Endothelial cell (in vitro differentiated cells): ENCODE measurements at regions not wholly inside any gene's neighbourhood (a gene's known extent, or its start where the extent isn't known, plus 50 kb on each side); places are given as distances from the start of the nearest gene placed in this dataset.

Source experiments
- DNase-seq: peaks from one replicate; pipeline ENCODE4 v3.0.0; 2021; ENCODE audit warnings: low spot score
- H3K27ac Mint-ChIP-seq: one replicate; pipeline ENCODE4 v1.8.0; 2021; ENCODE audit warnings: mixed read lengths, inconsistent platforms; ENCODE audit not compliant: unreplicated experiment
- H3K27me3 Mint-ChIP-seq: one replicate; pipeline ENCODE4 v1.8.0; 2021; ENCODE audit warnings: mild to moderate bottlenecking, moderate library complexity, mixed read lengths, inconsistent platforms; ENCODE audit not compliant: unreplicated experiment
- H3K36me3 Mint-ChIP-seq: one replicate; pipeline ENCODE4 v1.8.0; 2021; ENCODE audit warnings: mild to moderate bottlenecking, low read depth, mixed read lengths, inconsistent platforms; ENCODE audit not compliant: unreplicated experiment
- H3K4me1 Mint-ChIP-seq: one replicate; pipeline ENCODE4 v1.8.0; 2021; ENCODE audit warnings: mild to moderate bottlenecking, mixed read lengths, inconsistent platforms; ENCODE audit not compliant: unreplicated experiment
- H3K4me3 Mint-ChIP-seq: one replicate; pipeline ENCODE4 v1.8.0; 2021; ENCODE audit warnings: mild to moderate bottlenecking, mixed read lengths, inconsistent platforms; ENCODE audit not compliant: unreplicated experiment
- H3K9me3 Mint-ChIP-seq: one replicate; pipeline ENCODE4 v1.8.0; 2021; ENCODE audit warnings: mixed read lengths, inconsistent platforms; ENCODE audit not compliant: unreplicated experiment
- TF ChIP-seq, protein P1 (sequence below): fragments of 200-600 bp; sonication (generic); IDR thresholded peaks from one replicate; pipeline ENCODE4 v1.5.0; 2021; ENCODE audit warnings: antibody characterized with exemption; ENCODE audit not compliant: unreplicated experiment

DNA sequence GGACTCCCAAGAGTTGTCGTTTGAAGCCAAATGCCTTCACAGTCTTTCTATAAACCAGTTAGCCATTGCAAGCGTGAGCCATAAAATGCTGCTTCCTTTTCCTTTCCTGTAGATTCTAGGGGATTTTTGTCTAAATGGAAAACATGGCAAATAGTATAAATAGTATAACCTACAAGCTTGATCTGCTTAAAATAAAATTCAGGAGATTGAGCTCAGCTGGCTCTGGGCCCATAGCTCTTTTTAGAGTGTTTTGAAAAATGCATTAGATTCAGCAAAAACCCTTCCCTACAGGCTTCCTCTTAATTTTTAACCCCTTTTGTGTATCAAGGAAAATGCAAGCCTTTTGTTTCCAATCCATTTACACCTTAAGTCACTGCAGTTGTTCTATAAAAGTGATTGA, 190.1 kb upstream of the GDF10 start:
- Mint-ChIP-seq H3K27ac (no peak overlapping the region), H3K36me3 (no peaks in the 10 kb centered on the region), H3K4me3 (no peak overlapping the region), H3K27me3 (no peaks in the 10 kb centered on the region), H3K4me1 (no peaks in the 10 kb centered on the region), H3K9me3 (no peaks in the 10 kb centered on the region)
- TF ChIP-seq, protein P1, sequence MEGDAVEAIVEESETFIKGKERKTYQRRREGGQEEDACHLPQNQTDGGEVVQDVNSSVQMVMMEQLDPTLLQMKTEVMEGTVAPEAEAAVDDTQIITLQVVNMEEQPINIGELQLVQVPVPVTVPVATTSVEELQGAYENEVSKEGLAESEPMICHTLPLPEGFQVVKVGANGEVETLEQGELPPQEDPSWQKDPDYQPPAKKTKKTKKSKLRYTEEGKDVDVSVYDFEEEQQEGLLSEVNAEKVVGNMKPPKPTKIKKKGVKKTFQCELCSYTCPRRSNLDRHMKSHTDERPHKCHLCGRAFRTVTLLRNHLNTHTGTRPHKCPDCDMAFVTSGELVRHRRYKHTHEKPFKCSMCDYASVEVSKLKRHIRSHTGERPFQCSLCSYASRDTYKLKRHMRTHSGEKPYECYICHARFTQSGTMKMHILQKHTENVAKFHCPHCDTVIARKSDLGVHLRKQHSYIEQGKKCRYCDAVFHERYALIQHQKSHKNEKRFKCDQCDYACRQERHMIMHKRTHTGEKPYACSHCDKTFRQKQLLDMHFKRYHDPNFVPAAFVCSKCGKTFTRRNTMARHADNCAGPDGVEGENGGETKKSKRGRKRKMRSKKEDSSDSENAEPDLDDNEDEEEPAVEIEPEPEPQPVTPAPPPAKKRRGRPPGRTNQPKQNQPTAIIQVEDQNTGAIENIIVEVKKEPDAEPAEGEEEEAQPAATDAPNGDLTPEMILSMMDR, result no peak
- DNase-seq, result no peak

DNA sequence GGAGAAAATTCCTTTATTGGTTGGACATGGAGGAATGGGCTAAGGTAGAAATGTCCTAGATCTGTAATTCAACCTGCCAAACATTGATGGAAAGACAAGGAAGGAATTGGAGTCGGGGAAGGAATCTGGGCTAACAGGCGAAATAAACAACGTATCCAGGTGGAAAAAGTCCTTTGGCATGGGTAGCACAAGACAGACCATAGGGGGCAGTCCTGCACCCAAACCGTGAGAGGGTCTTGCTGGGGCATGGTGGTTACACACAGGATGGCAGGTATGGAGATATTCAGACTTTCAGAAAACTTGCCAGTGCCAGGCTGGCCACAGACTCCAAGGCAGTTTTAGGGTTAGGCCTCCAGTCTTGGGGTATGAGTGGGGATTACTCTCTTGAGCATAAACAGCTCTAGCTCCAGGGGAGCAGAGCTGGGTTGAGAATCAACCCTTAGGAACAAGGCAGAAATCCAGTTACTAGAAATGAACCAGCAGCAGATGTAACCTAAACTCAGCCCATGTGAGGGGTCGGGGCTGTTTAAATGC, 188.6 kb upstream of the GDF10 start:
- Mint-ChIP-seq H3K36me3 (no peaks in the 10 kb centered on the region), H3K4me1 (no peaks in the 10 kb centered on the region), H3K27me3 (no peaks in the 10 kb centered on the region), H3K27ac (no peak overlapping the region), H3K4me3 (no peak overlapping the region), H3K9me3 (no peaks in the 10 kb centered on the region)
- TF ChIP-seq, protein P1, result no peak
- no peak for DNase-seq

DNA sequence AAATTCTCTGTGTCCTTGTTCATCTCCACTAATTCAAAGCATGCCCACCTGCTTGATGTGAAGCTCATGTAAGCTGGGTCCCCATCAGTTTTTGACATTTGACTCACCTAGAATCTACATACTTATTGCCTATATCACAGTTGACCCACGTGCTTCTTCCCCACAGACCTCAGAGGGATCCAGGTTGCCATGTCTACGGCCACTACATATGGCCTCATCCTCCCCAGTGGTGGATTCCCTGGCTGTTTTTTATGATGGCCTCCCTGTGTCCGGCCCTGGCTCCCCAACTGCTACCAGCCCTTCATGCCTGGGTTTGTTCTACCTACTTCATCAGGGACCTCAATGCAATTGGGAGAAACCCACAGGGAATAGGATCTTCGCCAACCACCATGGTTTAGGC, 187.4 kb upstream of the GDF10 start:
- no peak overlapping the region for H3K4me3 Mint-ChIP-seq
- no peak overlapping the region for H3K27ac Mint-ChIP-seq
- H3K36me3 Mint-ChIP-seq, result no peaks in the 10 kb centered on the region
- TF ChIP-seq, protein P1, result no peak
- H3K27me3 Mint-ChIP-seq, result no peaks in the 10 kb centered on the region
- DNase-seq, result no peak
- no peaks in the 10 kb centered on the region for H3K9me3 Mint-ChIP-seq
- H3K4me1 Mint-ChIP-seq, result no peaks in the 10 kb centered on the region

DNA sequence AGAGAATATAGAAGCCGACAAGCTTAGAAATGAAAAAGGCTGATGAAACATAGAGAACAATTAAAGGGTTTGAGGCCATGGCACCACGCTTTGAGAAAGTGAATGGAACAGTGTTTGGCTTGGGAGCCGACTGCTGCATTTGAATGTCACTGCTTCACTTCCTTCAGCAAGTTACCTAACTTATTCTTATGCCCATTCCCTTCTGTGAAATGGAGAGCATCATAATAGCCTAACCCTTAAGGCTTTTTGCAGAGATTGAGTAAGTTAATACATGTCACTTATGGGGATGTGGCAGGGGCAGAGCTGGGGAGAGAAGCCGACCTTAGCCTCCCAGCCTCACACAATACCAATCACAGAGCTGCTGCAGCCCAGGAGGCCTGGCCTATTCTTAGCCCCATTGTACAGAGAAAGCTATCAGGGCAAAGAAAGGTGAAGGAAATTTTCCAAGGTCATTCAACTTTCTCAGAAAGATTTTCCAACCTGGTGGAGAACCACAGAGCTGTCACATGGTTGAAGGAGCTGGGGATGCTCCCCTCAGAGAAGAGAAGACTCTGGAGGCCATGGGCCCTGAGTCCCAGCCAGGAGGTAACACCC, 186.0 kb upstream of the GDF10 start:
- no peaks in the 10 kb centered on the region for H3K27me3 Mint-ChIP-seq
- no peak overlapping the region for H3K27ac Mint-ChIP-seq
- H3K4me1 Mint-ChIP-seq, result no peaks in the 10 kb centered on the region
- no peaks in the 10 kb centered on the region for H3K36me3 Mint-ChIP-seq
- DNase-seq, result no peak
- H3K4me3 Mint-ChIP-seq, result no peak overlapping the region
- no peaks in the 10 kb centered on the region for H3K9me3 Mint-ChIP-seq
- TF ChIP-seq, protein P1, result no peak

DNA sequence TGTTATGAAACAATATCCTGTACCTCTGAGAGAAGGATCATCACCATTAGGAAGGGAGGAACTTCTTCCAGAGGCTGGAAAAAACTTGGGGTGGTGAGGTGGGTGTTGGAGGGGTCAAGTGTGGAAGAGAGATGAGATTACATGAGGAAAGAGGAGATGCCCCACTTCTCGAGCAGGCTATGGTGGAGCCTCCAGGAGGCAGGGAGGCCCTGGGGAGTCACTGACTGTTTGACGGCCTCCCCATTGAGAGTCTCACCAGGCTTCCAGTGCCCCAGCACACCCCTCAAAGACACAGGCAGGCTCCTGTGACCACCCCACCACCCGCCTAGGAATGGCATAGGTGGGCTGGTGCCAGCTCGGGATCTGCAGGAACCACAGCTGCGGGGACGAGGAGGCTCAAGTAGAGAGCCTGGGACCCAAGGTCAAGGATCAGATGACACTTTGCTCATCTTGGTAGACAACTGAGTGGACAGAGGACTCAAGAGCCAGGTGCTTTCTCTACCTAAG, 185.3 kb upstream of the GDF10 start:
- Mint-ChIP-seq H3K4me1 (no peaks in the 10 kb centered on the region), H3K27ac (no peak overlapping the region), H3K36me3 (no peaks in the 10 kb centered on the region), H3K4me3 (no peak overlapping the region), H3K9me3 (no peaks in the 10 kb centered on the region), H3K27me3 (no peaks in the 10 kb centered on the region)
- DNase-seq, result no peak
- TF ChIP-seq, protein P1, result no peak
